ENCODE measurements at regions not wholly inside any gene's neighbourhood (a gene's known extent, or its start where the extent isn't known, plus 50 kb on each side); places are given as distances from the start of the nearest gene placed in this dataset.

- no peak for DNase-seq
Measured at GRCh38 chr5:159725475-159725874, 190.8 kb upstream of the ADRA1B start.

GRCh38 chr5:159727167-159727566 is 189.1 kb upstream of the ADRA1B start:
- DNase-seq, result no peak

- no peak for DNase-seq
Measured at GRCh38 chr5:159730285-159730684, 186.0 kb upstream of the ADRA1B start.

- DNase-seq, result no peak
Measured at GRCh38 chr5:159732220-159732619, 184.1 kb upstream of the ADRA1B start.

GRCh38 chr5:159734366-159734765 is 181.9 kb upstream of the ADRA1B start:
- DNase-seq, result no peak

GRCh38 chr5:159735036-159735435 is 181.2 kb upstream of the ADRA1B start:
- no peak for DNase-seq

DNA sequence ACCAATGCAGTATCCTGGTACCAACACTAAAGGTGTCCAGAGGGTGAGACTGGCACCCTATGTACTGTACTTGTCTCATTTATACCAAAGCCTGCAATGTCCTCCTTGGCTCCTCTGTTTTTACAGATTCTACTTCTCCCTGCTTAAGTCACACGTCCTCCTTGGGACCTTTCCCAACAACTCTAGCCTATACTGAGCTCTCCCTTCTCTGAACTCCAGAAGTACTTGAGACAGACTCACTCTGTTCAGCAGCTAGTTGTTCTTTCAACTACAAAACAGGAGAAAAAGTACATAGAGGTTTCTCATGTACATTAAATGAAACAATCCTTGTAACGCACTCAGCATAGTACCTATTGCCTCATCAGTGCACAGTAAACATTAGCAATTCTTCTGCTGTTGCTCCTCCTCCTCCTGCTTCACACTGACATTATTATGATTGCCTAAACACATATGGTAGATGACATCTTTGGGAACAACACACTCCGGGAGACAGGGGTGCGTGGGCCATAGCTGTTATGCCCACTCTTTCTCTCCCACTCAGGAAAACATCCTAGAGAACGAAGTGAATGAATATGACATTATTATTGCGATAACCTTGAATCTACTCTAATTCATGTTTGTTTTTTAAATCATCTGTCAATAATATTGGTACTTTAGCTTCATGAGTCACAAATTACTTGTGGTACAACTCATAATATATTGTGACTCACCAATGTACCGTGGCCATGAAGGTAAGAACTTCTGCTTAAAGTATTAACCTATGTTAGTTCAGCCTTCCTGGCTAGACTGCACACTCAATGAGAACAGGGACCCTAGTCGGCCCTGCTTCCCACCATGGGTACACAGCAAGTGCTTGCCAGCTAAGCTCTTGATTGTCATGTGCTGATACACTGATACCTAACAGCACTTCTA is 180.3 kb upstream of the ADRA1B start:
- DNase-seq, result no peak

DNA sequence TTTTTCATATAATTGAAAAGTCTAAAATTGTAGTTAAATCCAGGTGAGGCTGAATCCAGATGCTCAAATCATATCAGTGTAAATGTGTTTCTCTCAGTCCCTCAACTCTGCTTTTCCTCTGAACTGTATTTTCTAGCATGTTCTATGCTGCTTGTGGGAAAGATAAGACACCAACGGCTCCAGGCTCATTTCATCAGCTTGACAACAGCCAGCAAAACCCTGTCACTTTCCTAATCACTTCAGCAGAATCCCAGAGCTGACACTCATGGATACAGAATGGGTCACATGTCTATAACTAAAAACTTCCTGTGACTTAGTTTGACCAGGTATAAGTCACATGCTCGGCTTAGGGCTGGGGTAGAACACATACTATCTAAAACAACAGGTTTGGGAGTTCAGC is 179.4 kb upstream of the ADRA1B start:
- no peak for DNase-seq

DNA sequence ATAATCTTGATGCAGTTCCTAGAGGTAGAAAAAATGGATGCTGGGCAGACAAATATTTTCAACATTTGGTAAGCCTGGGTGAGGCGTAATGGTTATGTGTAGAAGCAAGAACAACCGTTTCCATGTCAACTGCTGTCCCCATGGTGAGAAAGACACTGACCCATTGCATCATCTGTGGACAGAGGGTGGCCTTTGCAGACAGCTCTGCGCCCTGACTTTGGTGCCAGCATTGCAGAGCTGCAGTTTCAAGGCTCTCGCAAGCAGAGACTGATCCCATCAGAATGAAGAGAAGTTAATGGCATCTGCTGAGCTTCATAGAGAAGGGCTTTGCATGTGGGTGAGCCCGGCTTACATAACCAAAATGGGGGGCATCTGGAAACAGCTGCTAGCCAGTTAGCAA is 179.0 kb upstream of the ADRA1B start:
- DNase-seq, result no peak

GRCh38 chr5:159741829-159742322 is 174.4 kb upstream of the ADRA1B start:
- DNase-seq, result no peak

- DNase-seq, result no peak
Measured at GRCh38 chr5:159743234-159743633, 173.0 kb upstream of the ADRA1B start.

GRCh38 chr5:159746707-159747106 is 169.6 kb upstream of the ADRA1B start:
- no peak for DNase-seq

DNA sequence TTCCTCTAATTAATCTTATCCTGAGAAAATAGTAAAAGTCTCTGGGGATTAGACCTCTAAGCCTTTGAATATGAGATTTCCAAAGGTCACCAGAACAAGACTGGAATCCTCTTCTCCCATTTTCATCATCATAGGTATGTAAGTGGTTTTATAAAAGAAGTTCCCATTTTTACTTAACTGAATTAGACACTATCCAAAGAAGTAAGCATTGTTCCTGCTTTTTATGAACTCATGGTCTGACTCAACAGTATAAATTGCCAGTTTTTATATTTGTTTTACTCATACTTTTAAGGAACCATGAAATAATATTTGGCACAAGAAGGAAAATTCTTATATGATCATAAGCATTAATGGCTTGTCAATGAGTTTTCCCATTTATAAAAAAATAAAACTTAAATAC is 167.1 kb upstream of the ADRA1B start:
- DNase-seq, result no peak

DNA sequence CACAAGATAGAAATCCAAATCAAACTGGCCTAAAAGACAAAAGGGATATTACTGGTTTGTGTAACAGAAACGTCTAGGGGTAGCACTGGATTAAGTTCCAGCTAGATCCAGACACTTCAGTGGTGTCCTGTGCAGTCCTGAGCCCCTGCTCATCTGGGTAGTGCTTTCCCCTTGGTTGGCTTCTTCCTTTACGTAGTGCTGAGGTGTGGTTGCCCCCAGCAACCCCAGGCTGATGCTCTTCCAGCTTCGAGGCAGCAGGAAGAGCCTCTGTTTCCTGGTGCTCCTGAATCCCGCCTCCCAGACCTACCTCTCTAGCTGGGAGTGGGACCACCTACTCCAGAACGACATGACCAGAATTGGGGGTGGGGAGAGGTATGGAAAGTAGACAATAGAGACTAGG is 166.1 kb upstream of the ADRA1B start:
- no peak for DNase-seq

DNA sequence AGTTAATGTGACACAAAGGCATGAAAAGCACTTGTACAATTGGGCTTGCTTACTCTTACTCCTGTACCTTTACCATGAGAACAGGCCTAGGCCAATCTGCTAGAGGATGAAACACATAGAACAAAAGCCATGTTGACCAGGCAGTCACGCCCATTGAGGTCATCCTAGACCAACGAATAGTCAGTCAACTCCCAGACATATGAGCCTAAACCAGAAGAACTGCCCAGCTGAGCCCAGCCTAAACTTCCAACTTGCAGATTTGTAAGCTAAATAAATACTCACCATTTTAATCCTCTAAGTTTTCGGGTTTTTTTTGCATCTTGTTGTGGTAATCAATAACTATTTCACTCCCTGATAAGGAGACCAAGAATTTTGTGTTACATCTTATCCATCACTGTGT is 164.8 kb upstream of the ADRA1B start:
- DNase-seq, result no peak

GRCh38 chr5:159752622-159753275 is 163.5 kb upstream of the ADRA1B start:
- DNase-seq, result no peak

DNA sequence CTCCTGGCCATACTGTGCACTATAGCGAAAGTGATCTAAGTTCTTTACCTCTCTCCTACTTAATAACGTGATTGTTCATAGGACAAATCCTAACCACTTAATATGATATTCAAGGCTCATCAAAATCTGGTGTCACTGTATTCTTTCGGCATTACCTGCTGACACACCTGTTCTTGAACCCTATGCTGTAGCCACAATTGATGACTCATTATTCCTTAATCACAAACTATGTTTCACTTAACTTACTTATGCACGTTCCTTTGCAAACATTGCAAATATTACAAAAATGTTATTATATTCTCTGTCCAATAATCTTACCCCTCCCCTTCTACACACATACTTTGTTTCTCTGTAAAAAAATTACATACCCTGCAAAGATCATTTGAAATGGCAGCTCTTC is 158.1 kb upstream of the ADRA1B start:
- DNase-seq, result no peak

DNA sequence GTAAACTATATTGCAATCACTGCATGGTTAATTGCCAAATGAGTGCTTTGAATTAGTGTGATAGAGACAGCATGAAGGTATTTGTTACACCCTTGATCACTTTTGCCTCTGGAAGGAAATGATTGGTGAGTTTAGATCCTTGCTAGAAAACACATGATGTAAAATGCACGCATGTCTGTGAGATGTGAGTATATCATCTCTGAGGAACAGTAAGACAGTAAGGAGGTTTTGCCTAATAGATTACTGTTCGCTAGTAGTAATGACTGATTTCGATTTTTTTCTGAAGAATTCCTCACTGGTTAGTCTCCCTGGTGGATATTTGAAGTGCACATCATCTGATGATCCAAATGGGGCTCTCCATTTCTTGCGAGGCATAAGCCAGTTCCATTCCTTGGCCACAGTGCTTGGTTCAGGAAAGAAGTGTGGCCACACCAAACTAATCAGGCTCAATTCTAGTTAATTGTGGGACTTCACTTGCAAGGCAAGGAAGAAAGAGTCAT is 156.4 kb upstream of the ADRA1B start:
- no peak for DNase-seq

- no peak for DNase-seq
Measured at GRCh38 chr5:159762921-159763320, 153.4 kb upstream of the ADRA1B start.

DNA sequence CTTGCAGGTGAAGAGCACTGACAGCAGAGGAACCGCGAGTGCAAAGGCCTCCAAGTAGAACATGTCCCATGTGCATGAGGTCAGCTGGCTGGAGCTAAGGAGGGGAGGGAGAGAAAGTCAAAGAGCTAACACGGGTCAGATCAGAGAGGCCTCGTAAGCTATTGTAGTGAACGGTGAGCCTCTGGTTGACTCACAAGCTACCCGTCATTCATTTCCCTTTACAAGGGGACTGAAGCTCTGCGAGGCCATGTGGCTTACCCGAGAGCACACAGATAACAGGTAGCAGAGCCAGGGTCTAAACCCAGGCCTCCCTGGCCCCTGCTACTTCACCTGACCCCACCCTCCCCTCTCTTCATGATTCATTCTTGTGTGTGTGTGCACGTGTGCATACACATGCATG is 152.7 kb upstream of the ADRA1B start:
- no peak for DNase-seq

DNA sequence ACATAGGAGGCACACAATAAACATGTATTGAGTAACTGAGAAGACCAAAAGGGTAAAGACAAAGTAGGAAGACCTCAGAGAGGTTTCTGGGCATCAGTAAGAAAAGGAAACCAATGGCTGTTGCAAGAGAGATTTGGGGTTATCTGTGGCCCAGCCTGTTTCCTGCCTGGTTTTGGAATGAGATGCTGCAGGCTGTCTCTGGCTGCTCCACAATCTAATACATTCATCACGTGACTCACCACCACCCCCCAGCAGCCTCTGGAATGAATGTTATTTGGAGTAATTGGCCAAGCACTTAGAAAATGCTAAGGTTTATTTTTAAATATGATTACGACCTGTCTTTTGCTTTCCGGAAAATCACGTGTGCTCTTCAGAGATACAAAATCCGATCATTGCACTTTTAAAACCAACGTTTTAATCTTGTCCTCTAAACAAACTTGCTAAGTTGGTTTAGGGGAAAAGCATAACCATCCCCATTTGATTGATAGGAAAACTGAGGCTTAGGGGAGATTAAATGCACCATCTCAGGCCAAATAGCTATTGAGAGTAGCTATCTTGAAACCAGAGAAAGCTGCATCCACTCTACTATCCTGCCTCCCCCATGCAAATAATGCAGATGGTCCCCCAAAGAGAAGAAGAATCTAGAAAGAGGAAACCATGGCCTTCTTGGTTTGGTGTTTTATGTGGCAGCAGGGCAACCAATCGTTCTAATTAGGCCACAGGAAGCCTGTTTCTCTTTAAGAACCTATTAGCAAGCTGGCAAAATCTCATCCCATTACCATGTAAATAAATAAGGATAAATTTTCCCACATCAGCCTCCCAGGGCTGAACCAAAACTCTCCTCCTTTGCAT is 151.8 kb upstream of the ADRA1B start:
- no peak for DNase-seq

DNA sequence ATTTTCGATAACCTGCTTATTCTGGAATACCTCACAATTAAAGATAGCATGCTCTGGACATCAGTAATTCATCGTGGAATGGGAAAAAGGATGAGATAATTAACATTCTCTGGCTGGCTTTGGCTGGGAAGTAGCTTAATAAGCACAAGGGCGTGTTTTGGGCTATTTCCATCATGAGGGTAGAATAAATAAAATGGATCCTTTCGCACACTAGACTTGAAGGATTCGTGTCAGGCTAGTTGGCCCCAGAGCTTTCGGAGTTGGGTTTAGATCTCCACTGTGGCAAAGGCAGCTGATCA is 151.2 kb upstream of the ADRA1B start:
- no peak for DNase-seq

GRCh38 chr5:159765760-159766517 is 150.3 kb upstream of the ADRA1B start:
- no peak for DNase-seq
